GM20431 (cell line): ENCODE measurements at regions not wholly inside any gene's neighbourhood (a gene's known extent, or its start where the extent isn't known, plus 50 kb on each side); places are given as distances from the start of the nearest gene placed in this dataset.

Experiments used
- in situ Hi-C: fragments of 300-500 bp; cut with MseI, MboI; formaldehyde crosslinking; loops from one replicate; pipeline ENCODE4 v1.15.0; 2020; ENCODE audit warnings: low sequenced_read_pairs; ENCODE audit not compliant: unreplicated experiment

- in situ Hi-C loops = no loop called here
Observed at GRCh38 chr14:100486025-100486828, 101.0 kb downstream of the BEGAIN start.
